Natural killer cell (primary cell): ENCODE measurements at regions not wholly inside any gene's neighbourhood (a gene's known extent, or its start where the extent isn't known, plus 50 kb on each side); places are given as distances from the start of the nearest gene placed in this dataset.

Source experiments
- ATAC-seq, 3 donors: fragments of 150-1000 bp in 2 of 3; fragments of 200-7000 bp in 1 of 3; cut with Tn5 transposase; 1 replicate in 1 of 3; 2 replicates in 2 of 3; pipeline ENCODE4 v1.10.0; 2021; ENCODE audit warnings: mild to moderate bottlenecking in 2 of 3, moderate library complexity in 2 of 3
- DNase-seq, 2 donors: peaks; one replicate each; pipeline versions ENCODE4 v3.0.0 to v3.0.0-alpha.2; 2013 to 2021; ENCODE audit warnings: mixed read lengths in 1 of 2
- H3K27ac ChIP-seq: one replicate; pipeline ENCODE4 v1.5.1; 2013; ENCODE audit warnings: mild to moderate bottlenecking, low read length
- H3K27me3 ChIP-seq: one replicate; pipeline ENCODE4 v1.6.1; 2013; ENCODE audit warnings: low read length; ENCODE audit not compliant: control insufficient read depth, insufficient read depth
- H3K36me3 ChIP-seq: one replicate; pipeline ENCODE4 v1.6.1; 2013; ENCODE audit warnings: low read length; ENCODE audit not compliant: control insufficient read depth, insufficient read depth
- H3K4me1 ChIP-seq: one replicate; pipeline ENCODE4 v1.6.1; 2013; ENCODE audit warnings: low read length; ENCODE audit not compliant: control insufficient read depth, insufficient read depth
- H3K4me3 ChIP-seq: one replicate; pipeline ENCODE4 v1.5.1; 2013; ENCODE audit warnings: low read length
- H3K9me3 ChIP-seq: one replicate; pipeline ENCODE4 v1.6.1; 2013; ENCODE audit warnings: low read length; ENCODE audit not compliant: control insufficient read depth, insufficient read depth
- H3K27ac Mint-ChIP-seq, 2 donors: one replicate each; pipeline ENCODE4 v1.8.0; 2022; ENCODE audit warnings: mild to moderate bottlenecking in 2 of 2, mixed read lengths in 2 of 2, moderate library complexity in 1 of 2
- H3K27me3 Mint-ChIP-seq, 2 donors: one replicate each; pipeline ENCODE4 v1.8.0; 2022; ENCODE audit warnings: low read depth in 2 of 2, mixed read lengths in 2 of 2
- H3K36me3 Mint-ChIP-seq: one replicate; pipeline ENCODE4 v1.8.0; 2022; ENCODE audit warnings: mixed read lengths
- H3K4me1 Mint-ChIP-seq, 2 donors: one replicate each; pipeline ENCODE4 v1.8.0; 2022; ENCODE audit warnings: mixed read lengths in 2 of 2
- H3K4me3 Mint-ChIP-seq: one replicate; pipeline ENCODE4 v1.8.0; 2022; ENCODE audit warnings: mild to moderate bottlenecking, moderate library complexity, mixed read lengths
- H3K9me3 Mint-ChIP-seq, 2 donors: one replicate each; pipeline ENCODE4 v1.8.0; 2022; ENCODE audit warnings: mixed read lengths in 2 of 2
- WGBS: methylation state at CpG from one replicate; pipeline ENCODE4 v1.1.7; 2013; ENCODE audit warnings: missing lambda C conversion rate; ENCODE audit not compliant: insufficient coverage; 5-methylcytosine and 5-hydroxymethylcytosine counted together
- intact Hi-C: fragments of 100-400 bp; cut with micrococcal nuclease; formaldehyde crosslinking; loops from one replicate; pipeline ENCODE4 v1.14.2; 2022
- TF ChIP-seq, protein P1 (sequence below): fragments of 200-600 bp; IDR thresholded peaks from one replicate; pipeline ENCODE4 v1.8.0; 2022; ENCODE audit warnings: antibody characterized with exemption

DNA sequence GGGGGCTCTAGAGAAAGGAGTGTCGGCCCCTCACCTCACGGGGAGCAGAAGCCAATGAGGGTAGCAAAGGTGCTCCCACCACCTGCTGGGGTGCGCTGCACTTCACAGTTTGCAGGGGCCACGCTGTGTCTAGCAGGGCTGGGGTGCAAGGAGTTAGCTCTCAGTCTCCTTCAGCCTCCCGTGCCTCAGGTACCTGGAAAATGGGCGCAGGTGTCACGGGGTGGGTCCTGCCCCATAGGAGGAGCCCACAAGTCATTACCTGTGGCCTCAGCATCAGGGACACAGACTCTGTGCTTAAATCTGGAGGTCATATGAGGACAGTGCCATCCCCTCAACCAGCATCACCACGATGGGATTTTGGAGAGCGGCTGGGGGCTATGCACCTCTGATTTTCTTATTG, 326.7 kb downstream of the ADGRD1 start:
- Mint-ChIP-seq H3K36me3 (no peaks in the 10 kb centered on the region), H3K27me3 (no peaks in the 10 kb centered on the region), H3K27ac (no peak overlapping the region), H3K9me3 (no peaks in the 10 kb centered on the region), H3K4me3 (no peak overlapping the region), H3K4me1 (no peaks in the 10 kb centered on the region)
- Histone ChIP-seq H3K9me3 (no peaks in the 10 kb centered on the region), H3K27me3 (no peaks in the 10 kb centered on the region), H3K27ac (no peak overlapping the region), H3K4me3 (no peak overlapping the region), H3K4me1 (no peaks in the 10 kb centered on the region), H3K36me3 (no peaks in the 10 kb centered on the region)
- TF ChIP-seq, protein P1, sequence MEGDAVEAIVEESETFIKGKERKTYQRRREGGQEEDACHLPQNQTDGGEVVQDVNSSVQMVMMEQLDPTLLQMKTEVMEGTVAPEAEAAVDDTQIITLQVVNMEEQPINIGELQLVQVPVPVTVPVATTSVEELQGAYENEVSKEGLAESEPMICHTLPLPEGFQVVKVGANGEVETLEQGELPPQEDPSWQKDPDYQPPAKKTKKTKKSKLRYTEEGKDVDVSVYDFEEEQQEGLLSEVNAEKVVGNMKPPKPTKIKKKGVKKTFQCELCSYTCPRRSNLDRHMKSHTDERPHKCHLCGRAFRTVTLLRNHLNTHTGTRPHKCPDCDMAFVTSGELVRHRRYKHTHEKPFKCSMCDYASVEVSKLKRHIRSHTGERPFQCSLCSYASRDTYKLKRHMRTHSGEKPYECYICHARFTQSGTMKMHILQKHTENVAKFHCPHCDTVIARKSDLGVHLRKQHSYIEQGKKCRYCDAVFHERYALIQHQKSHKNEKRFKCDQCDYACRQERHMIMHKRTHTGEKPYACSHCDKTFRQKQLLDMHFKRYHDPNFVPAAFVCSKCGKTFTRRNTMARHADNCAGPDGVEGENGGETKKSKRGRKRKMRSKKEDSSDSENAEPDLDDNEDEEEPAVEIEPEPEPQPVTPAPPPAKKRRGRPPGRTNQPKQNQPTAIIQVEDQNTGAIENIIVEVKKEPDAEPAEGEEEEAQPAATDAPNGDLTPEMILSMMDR, result no peak
- WGBS, result 81% methylated on average over 9 of the region's 9 CpGs
- intact Hi-C loops, result no loop called here
- DNase-seq (no peak), ATAC-seq (no peak)

DNA sequence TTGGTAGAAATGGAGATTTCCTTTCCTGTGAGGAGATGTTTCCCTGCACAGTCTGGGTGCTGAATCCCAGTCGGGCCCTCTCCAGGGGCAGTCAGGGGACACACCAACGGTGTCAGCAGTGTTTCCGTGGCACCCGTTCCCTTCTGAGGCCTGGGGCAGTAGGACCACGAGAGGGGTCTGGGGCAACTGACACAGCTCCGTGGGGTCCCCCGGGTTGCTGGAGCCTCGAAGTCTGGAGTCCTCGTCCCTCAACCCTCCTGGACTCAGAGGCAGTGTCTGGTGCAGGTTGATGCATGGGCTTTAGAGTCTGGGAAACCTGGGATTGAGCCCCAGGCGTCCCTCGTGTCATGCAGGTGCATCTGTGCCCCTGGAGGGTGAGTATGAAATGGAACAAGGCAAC, 327.3 kb downstream of the ADGRD1 start:
- no peaks in the 10 kb centered on the region for H3K27me3 ChIP-seq
- Mint-ChIP-seq H3K36me3 (no peaks in the 10 kb centered on the region), H3K4me1 (no peaks in the 10 kb centered on the region), H3K9me3 (no peaks in the 10 kb centered on the region), H3K27ac (no peak overlapping the region), H3K4me3 (no peak overlapping the region), H3K27me3 (no peaks in the 10 kb centered on the region)
- ATAC-seq, result no peak
- WGBS, result 83% methylated on average over 11 of the region's 11 CpGs
- H3K4me3 ChIP-seq, result no peak overlapping the region
- no peaks in the 10 kb centered on the region for H3K9me3 ChIP-seq
- TF ChIP-seq, protein P1, result no peak
- DNase-seq, result no peak
- H3K36me3 ChIP-seq, result no peaks in the 10 kb centered on the region
- H3K4me1 ChIP-seq, result no peaks in the 10 kb centered on the region
- H3K27ac ChIP-seq, result no peak overlapping the region
- intact Hi-C loops, result no loop called here

DNA sequence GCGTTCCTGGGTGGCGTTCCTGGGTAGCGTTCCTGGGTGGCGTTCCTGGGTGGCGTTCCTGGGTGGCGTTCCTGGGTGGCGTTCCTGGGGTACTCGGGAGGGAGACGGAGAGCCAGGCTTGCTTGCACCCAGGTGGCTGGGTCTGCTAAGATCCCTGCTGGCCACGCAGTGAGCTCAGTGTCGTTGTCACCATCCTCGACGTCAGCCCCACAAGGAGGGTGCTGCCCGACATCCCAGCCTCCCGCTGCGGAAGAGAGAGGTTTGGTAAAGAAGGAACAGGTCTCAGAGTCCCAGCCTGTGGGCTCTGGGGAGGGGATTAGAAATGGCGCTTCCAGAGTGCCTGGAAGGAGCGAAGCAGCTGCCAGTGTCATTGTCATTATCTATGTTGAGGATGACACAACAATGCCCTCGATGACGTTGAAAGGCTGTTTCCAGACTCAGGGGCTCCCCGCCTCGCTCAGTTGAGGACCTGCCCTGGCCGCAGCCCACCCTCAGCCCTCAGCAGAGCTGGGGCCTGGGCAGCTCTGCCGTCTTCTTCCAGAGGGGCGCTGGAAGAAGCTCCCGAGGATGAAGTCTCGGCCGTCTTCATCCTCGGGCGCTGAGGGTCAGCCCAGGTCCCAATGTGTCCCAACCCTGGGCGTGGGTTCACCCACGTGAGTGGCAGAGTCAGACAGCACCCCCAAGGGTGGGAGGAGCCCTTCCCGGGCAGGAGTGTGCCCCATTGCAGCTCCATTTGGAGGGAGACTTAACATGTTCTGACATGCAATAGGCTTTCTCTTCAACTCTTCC, 328.8 kb downstream of the ADGRD1 start:
- Histone ChIP-seq H3K4me3 (no peak overlapping the region), H3K9me3 (no peaks in the 10 kb centered on the region), H3K36me3 (no peaks in the 10 kb centered on the region), H3K4me1 (no peaks in the 10 kb centered on the region), H3K27ac (no peak overlapping the region), H3K27me3 (no peaks in the 10 kb centered on the region)
- no peaks in the 10 kb centered on the region for H3K36me3 Mint-ChIP-seq
- intact Hi-C loops, result no loop called here
- DNase-seq (no peak), ATAC-seq (no peak)
- no peaks in the 10 kb centered on the region for H3K4me1 Mint-ChIP-seq
- H3K27me3 Mint-ChIP-seq, result no peaks in the 10 kb centered on the region
- H3K9me3 Mint-ChIP-seq, result no peaks in the 10 kb centered on the region
- TF ChIP-seq, protein P1, result no peak
- no peak overlapping the region for H3K4me3 Mint-ChIP-seq
- no peak overlapping the region for H3K27ac Mint-ChIP-seq
- WGBS, result 90% methylated on average over 33 of the region's 33 CpGs
